B cell (primary cell): ENCODE measurements at regions not wholly inside any gene's neighbourhood (a gene's known extent, or its start where the extent isn't known, plus 50 kb on each side); places are given as distances from the start of the nearest gene placed in this dataset.

Experiments
- EZH2 ChIP-seq: IDR thresholded peaks from 2 replicates; pipeline ENCODE4 v1.6.1; 2012; ENCODE audit warnings: borderline replicate concordance, low read depth, mild to moderate bottlenecking, moderate library complexity, low read length; ENCODE audit not compliant: insufficient read depth, poor library complexity, severe bottlenecking
- TF ChIP-seq, protein P1 (sequence below): fragments of 200-600 bp; IDR thresholded peaks from one replicate; pipeline ENCODE4 v1.8.0; 2022; ENCODE audit warnings: antibody characterized with exemption, mild to moderate bottlenecking

DNA sequence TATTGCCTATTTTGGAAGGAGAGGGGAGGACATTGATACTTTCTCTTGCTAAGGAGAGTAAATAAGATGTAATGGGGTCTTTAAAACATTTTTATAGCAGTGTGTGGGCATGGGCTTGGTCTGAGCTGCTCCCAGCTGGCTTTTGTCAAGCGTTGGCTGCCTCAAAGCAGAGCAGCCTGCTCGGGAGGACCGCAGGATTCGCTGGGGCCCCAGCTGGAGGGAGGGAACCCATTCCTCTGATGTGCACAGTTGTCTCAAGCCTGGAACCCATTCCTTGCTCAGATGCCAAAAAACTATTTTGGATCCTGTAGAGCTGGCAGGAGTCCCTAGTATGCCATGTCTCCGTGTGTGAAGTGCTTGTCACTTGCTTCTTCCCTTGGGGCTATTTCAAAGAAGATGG lies 59.4 kb upstream of the RMDN2 start:
- TF ChIP-seq, protein P1, sequence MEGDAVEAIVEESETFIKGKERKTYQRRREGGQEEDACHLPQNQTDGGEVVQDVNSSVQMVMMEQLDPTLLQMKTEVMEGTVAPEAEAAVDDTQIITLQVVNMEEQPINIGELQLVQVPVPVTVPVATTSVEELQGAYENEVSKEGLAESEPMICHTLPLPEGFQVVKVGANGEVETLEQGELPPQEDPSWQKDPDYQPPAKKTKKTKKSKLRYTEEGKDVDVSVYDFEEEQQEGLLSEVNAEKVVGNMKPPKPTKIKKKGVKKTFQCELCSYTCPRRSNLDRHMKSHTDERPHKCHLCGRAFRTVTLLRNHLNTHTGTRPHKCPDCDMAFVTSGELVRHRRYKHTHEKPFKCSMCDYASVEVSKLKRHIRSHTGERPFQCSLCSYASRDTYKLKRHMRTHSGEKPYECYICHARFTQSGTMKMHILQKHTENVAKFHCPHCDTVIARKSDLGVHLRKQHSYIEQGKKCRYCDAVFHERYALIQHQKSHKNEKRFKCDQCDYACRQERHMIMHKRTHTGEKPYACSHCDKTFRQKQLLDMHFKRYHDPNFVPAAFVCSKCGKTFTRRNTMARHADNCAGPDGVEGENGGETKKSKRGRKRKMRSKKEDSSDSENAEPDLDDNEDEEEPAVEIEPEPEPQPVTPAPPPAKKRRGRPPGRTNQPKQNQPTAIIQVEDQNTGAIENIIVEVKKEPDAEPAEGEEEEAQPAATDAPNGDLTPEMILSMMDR: no peak
- no peak for TF ChIP-seq EZH2
